Cardiac muscle cell (in vitro differentiated cells and primary cell): ENCODE measurements at regions not wholly inside any gene's neighbourhood (a gene's known extent, or its start where the extent isn't known, plus 50 kb on each side); places are given as distances from the start of the nearest gene placed in this dataset.
"Not testable (repeated sequence)": the region's sequence is repeated elsewhere in the genome, so short reads cannot be mapped to it uniquely, and the experiment has no call there.

Experiments used
- DNase-seq, 2 donors: peaks; one replicate each; pipeline versions ENCODE4 v3.0.0 to v3.0.0-alpha.2; 2010 to 2017; ENCODE audit warnings: low read depth in 1 of 2, low spot score in 1 of 2
- H3K27ac ChIP-seq: fragments of 200-600 bp; sonication (generic); 2 replicates; pipeline ENCODE4 v1.5.1; 2016
- H3K27me3 ChIP-seq: fragments of 200-600 bp; sonication (generic); 2 replicates; pipeline ENCODE4 v1.6.0; 2016; ENCODE audit warnings: control low read depth
- H3K36me3 ChIP-seq: fragments of 200-600 bp; sonication (generic); 2 replicates; pipeline ENCODE4 v1.5.1; 2016; ENCODE audit warnings: control low read depth
- H3K4me1 ChIP-seq: fragments of 200-600 bp; sonication (generic); 2 replicates; pipeline ENCODE4 v1.8.1; 2017; ENCODE audit warnings: low read depth, mild to moderate bottlenecking, mixed run types
- H3K4me3 ChIP-seq: fragments of 200-600 bp; sonication (generic); 2 replicates; pipeline ENCODE4 v1.5.1; 2016; ENCODE audit warnings: mild to moderate bottlenecking
- H3K9me3 ChIP-seq: fragments of 200-600 bp; sonication (generic); 2 replicates; pipeline ENCODE4 v1.5.1; 2017; ENCODE audit warnings: low read depth, mild to moderate bottlenecking, control low read depth

- not testable (repeated sequence) for H3K27ac ChIP-seq, H3K4me1 ChIP-seq, DNase-seq, H3K27me3 ChIP-seq, H3K4me3 ChIP-seq, H3K36me3 ChIP-seq, H3K9me3 ChIP-seq
Measured at GRCh38 chr9:39656960-39657603, 301.6 kb downstream of the SPATA31A1 start.

DNA sequence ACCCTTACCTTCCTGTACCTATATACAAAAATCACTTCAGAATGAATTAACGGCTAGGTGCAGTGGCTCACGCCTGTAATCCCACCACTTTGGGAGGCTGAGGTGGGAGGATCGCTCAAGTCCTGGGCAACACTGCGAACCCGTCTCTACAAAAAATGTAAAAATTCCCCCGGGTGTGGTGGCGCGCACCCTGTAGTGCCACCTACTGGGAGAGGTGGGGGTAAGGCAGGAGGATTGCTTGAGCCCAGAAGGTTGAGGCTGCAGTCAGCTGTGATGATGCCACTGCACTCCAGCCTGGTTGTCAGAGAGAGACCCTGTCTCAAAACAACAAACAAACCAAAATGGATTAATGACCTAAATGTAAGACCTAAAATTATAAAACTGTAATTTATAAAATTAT lies 307.6 kb downstream of the SPATA31A1 start:
- DNase-seq, H3K36me3 ChIP-seq: not testable (repeated sequence)

DNA sequence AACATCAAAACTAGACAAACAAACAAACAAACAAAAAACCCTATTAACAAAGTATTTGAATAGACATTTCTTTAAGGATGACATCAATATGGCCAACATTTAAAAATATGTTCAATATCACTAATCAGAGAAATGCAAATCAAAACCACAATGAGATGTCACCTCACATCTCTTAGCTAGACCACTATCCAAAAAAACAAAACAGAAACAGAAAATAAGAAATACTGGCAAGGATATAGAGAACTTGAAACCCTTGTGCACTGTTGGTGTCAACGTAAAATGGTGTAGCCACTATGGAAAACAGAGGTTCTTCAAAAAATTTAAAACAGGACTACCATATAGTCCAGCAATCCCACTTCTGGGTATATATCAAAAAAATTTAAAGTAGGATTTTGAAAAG lies 308.2 kb downstream of the SPATA31A1 start:
- not testable (repeated sequence) for DNase-seq, H3K27me3 ChIP-seq, H3K36me3 ChIP-seq, H3K27ac ChIP-seq, H3K9me3 ChIP-seq, H3K4me1 ChIP-seq, H3K4me3 ChIP-seq

More for the DNA sequence above, 307.6 kb downstream of the SPATA31A1 start:
- H3K27me3 ChIP-seq, H3K9me3 ChIP-seq, H3K4me1 ChIP-seq, H3K4me3 ChIP-seq, H3K27ac ChIP-seq: not testable (repeated sequence)

- H3K4me1 ChIP-seq, H3K36me3 ChIP-seq, H3K27me3 ChIP-seq, H3K9me3 ChIP-seq, H3K4me3 ChIP-seq, H3K27ac ChIP-seq, DNase-seq: not testable (repeated sequence)
Measured at GRCh38 chr9:39665020-39665419, 309.6 kb downstream of the SPATA31A1 start.

GRCh38 chr9:39674437-39675210 lies 319.2 kb downstream of the SPATA31A1 start:
- H3K27me3 ChIP-seq, H3K27ac ChIP-seq, H3K9me3 ChIP-seq, H3K4me1 ChIP-seq, H3K36me3 ChIP-seq, DNase-seq, H3K4me3 ChIP-seq: not testable (repeated sequence)

DNA sequence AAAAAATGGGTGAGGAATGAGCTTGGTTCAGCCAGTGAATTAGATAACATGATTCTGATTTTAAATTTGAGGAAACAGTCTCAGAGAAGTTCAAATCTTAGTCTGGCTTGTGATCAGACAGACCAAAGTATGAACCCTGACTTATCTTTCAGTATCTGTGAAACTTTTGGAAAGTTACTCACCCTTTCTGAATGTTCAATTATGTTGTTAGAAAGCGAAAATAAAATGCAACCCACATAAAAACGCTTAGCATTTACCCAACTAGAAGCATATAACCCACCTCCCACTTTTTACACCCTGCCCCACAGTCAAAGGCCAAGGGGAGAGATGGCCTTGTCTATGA lies 319.7 kb downstream of the SPATA31A1 start:
- not testable (repeated sequence) for H3K4me3 ChIP-seq, H3K27ac ChIP-seq, DNase-seq

DNA sequence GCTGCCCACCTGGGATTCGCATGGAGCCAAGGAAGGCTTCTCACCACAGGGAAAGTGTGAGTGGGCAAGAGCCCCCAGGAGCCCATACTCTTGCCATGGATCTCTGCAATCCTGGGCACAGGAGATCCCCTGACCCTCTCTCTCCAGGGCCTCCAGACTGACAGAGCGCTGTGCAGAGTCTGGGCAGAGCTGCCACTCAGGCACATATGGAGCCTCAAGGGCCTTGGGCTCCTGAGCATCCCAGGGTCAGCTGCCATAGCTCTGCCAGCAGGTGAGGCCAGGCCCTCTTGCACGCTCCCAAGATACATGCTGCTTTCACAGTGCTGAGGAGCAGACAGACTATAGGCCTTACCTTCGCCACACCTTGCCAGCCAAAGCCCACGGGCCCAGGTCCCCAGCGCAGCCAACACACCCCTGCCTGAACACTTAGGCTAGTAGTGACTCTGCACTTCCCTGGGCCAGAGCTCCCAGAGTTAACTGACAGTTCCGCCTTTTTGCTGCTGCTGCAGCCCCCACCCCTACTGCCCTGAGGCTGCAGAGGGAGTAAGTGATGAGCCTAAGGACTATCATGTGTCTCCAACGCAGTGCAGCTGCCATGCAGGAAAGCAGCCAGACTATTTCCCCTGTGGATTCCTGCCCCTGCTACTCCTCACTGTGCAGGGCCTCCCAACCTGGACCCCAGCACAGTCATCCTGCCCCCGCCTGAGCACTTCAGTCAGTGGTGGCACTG lies 323.2 kb downstream of the SPATA31A1 start:
- not testable (repeated sequence) for H3K27me3 ChIP-seq, H3K36me3 ChIP-seq, DNase-seq, H3K4me1 ChIP-seq, H3K4me3 ChIP-seq, H3K9me3 ChIP-seq, H3K27ac ChIP-seq

More for the DNA sequence above, 319.7 kb downstream of the SPATA31A1 start:
- H3K4me1 ChIP-seq, H3K9me3 ChIP-seq, H3K36me3 ChIP-seq, H3K27me3 ChIP-seq: not testable (repeated sequence)

- H3K4me1 ChIP-seq, H3K4me3 ChIP-seq, H3K27ac ChIP-seq, H3K27me3 ChIP-seq, DNase-seq, H3K36me3 ChIP-seq, H3K9me3 ChIP-seq: not testable (repeated sequence)
Measured at GRCh38 chr9:39680694-39681401, 325.4 kb downstream of the SPATA31A1 start.

DNA sequence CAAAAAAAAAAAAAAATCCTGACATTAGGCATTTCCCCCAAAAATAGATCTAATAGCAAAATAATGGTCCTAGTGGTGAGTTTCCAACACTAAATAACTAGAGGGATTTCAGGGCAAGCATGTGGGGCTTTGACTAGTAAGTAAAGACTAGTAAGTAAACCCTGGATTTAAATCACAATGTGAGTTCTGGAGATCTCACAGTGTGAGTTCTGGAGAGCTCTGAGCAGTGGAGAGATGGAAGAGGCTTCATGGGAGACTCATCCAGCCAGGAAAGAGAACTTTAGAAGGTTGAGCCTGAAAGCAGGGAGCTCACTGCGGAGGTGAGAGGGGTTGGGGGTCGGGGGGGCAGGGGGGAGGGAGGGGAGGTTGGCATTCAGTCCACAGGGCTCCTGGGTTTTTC lies 373.4 kb downstream of the SPATA31A1 start:
- H3K9me3 ChIP-seq, H3K4me3 ChIP-seq: not testable (repeated sequence)

GRCh38 chr9:39744898-39745297 lies 389.4 kb downstream of the SPATA31A1 start:
- not testable (repeated sequence) for H3K27ac ChIP-seq, H3K4me3 ChIP-seq, H3K9me3 ChIP-seq, DNase-seq, H3K27me3 ChIP-seq, H3K4me1 ChIP-seq, H3K36me3 ChIP-seq

More for the DNA sequence above, 373.4 kb downstream of the SPATA31A1 start:
- H3K36me3 ChIP-seq, DNase-seq, H3K27me3 ChIP-seq, H3K4me1 ChIP-seq, H3K27ac ChIP-seq: not testable (repeated sequence)

GRCh38 chr9:39775570-39775969 lies 420.1 kb downstream of the SPATA31A1 start:
- not testable (repeated sequence) for H3K27me3 ChIP-seq, H3K27ac ChIP-seq, H3K4me3 ChIP-seq, H3K9me3 ChIP-seq, DNase-seq, H3K4me1 ChIP-seq, H3K36me3 ChIP-seq

GRCh38 chr9:39791356-39791755 lies 435.9 kb downstream of the SPATA31A1 start:
- not testable (repeated sequence) for H3K27ac ChIP-seq, DNase-seq, H3K36me3 ChIP-seq, H3K4me3 ChIP-seq, H3K4me1 ChIP-seq, H3K9me3 ChIP-seq, H3K27me3 ChIP-seq

DNA sequence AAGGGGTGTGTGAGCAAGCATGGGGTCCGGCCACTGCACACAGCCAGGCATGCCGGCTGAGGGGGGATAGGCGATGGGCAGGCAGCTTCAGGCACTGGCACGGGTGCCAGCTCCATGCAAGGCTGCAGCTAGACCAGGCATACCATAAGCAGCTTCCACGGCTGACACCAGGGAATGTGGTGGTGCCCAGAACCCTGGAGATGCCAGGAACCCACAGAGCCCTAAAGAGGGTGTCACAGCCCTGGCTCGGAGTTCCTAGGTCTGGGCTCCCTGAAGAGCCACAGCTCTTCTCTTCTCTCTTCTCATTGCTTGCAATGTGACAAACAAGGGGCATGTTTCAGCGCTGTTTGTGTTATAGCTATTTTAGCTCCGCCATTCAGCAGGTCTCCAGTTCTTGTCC lies 442.5 kb downstream of the SPATA31A1 start:
- not testable (repeated sequence) for DNase-seq, H3K36me3 ChIP-seq, H3K27me3 ChIP-seq, H3K27ac ChIP-seq, H3K9me3 ChIP-seq, H3K4me1 ChIP-seq, H3K4me3 ChIP-seq

GRCh38 chr9:39799252-39799651 lies 443.8 kb downstream of the SPATA31A1 start:
- H3K9me3 ChIP-seq, H3K4me1 ChIP-seq, H3K27ac ChIP-seq, H3K4me3 ChIP-seq, H3K27me3 ChIP-seq, H3K36me3 ChIP-seq, DNase-seq: not testable (repeated sequence)
